Left lung (tissue), 4 donors: ENCODE measurements at regions not wholly inside any gene's neighbourhood (a gene's known extent, or its start where the extent isn't known, plus 50 kb on each side); places are given as distances from the start of the nearest gene placed in this dataset.

ENCODE experiments used
- ATAC-seq: fragments of 200-7000 bp; cut with Tn5 transposase; one replicate; pipeline ENCODE4 v1.9.1; 2020; ENCODE audit warnings: moderate library complexity
- DNase-seq, 4 donors: peaks; one replicate each; pipeline ENCODE4 v3.0.0-alpha.2; 2013 to 2020
- H3K27ac ChIP-seq, 2 donors: fragments of 200-600 bp; sonication (generic) in 1 of 2; one replicate each; pipeline versions ENCODE4 v1.5.0 to v1.8.0; 2020 to 2021
- H3K27me3 ChIP-seq, 2 donors: fragments of 200-600 bp; sonication (generic) in 1 of 2; one replicate each; pipeline versions ENCODE4 v1.5.0 to v1.8.0; 2020 to 2021
- H3K36me3 ChIP-seq, 2 donors: fragments of 200-600 bp; sonication (generic) in 1 of 2; one replicate each; pipeline versions ENCODE4 v1.5.0 to v1.8.0; 2020 to 2021
- H3K4me1 ChIP-seq, 2 donors: fragments of 200-600 bp; one replicate each; pipeline ENCODE4 v1.8.0; 2021
- H3K4me3 ChIP-seq, 2 donors: fragments of 200-600 bp; sonication (generic) in 1 of 2; one replicate each; pipeline versions ENCODE4 v1.5.0 to v1.8.0; 2020 to 2021; ENCODE audit warnings: mild to moderate bottlenecking in 1 of 2
- H3K9me3 ChIP-seq, 2 donors: fragments of 200-600 bp; sonication (generic) in 1 of 2; one replicate each; pipeline versions ENCODE4 v1.5.0 to v1.8.0; 2020 to 2021
- CTCF ChIP-seq, 2 donors: fragments of 200-600 bp; sonication (generic) in 1 of 2; IDR thresholded peaks; one replicate each; pipeline versions ENCODE4 v1.5.0 to v1.8.0; 2021; ENCODE audit warnings: antibody characterized with exemption in 2 of 2
- intact Hi-C, 2 donors: fragments of 100-400 bp; cut with DNase I; formaldehyde crosslinking; loops; one replicate each; pipeline versions ENCODE4 v1.11.2 to v1.14.2; 2022
- donor health status: DM: no; HTN: yes; CAD: no.
- donor health status: DM: no; HTN: no; CAD: no.

- Histone ChIP-seq H3K36me3 (no peaks in the 10 kb centered on the region), H3K4me1 (no peaks in the 10 kb centered on the region), H3K9me3 (no peaks in the 10 kb centered on the region), H3K27me3 (no peaks in the 10 kb centered on the region), H3K4me3 (no peak overlapping the region), H3K27ac (no peak overlapping the region)
- intact Hi-C loops: no loop called here
- DNase-seq: no peak
- no peak for ATAC-seq
- no peak for TF ChIP-seq CTCF (IDR thresholded peaks at IDR 0.05)
Observed at GRCh38 chr9:23302281-23302680, 523.8 kb downstream of the ELAVL2 start.

GRCh38 chr9:23306731-23307130 lies 519.3 kb downstream of the ELAVL2 start:
- no peaks in the 10 kb centered on the region for H3K27me3 ChIP-seq
- no peak overlapping the region for H3K4me3 ChIP-seq
- no peak for TF ChIP-seq CTCF (IDR thresholded peaks at IDR 0.05)
- H3K9me3 ChIP-seq: peaks cover 0 to 2% of the 10 kb centered on the region in 2 donors
- intact Hi-C loops: no loop called here
- ATAC-seq: no peak
- no peaks in the 10 kb centered on the region for H3K4me1 ChIP-seq
- no peak overlapping the region for H3K27ac ChIP-seq
- no peak for DNase-seq
- no peaks in the 10 kb centered on the region for H3K36me3 ChIP-seq

- intact Hi-C loops: no loop called here
- no peak for ATAC-seq
- Histone ChIP-seq H3K27me3 (no peaks in the 10 kb centered on the region), H3K9me3 (peaks cover 0 to 2% of the 10 kb centered on the region in 2 donors), H3K36me3 (no peaks in the 10 kb centered on the region), H3K27ac (no peak overlapping the region), H3K4me1 (no peaks in the 10 kb centered on the region), H3K4me3 (no peak overlapping the region)
- no peak for TF ChIP-seq CTCF (IDR thresholded peaks at IDR 0.05)
- no peak for DNase-seq
Observed at GRCh38 chr9:23307731-23308513, 518.1 kb downstream of the ELAVL2 start.

- ATAC-seq: no peak
- H3K36me3 ChIP-seq: no peaks in the 10 kb centered on the region
- no peak for TF ChIP-seq CTCF (IDR thresholded peaks at IDR 0.05)
- no peaks in the 10 kb centered on the region for H3K4me1 ChIP-seq
- no peak overlapping the region for H3K4me3 ChIP-seq
- intact Hi-C loops: no loop called here
- no peaks in the 10 kb centered on the region for H3K27me3 ChIP-seq
- peaks cover 0 to 2% of the 10 kb centered on the region in 2 donors for H3K9me3 ChIP-seq
- no peak for DNase-seq
- no peak overlapping the region for H3K27ac ChIP-seq
Observed at GRCh38 chr9:23309800-23310199, 516.2 kb downstream of the ELAVL2 start.

GRCh38 chr9:23314247-23314646 lies 511.8 kb downstream of the ELAVL2 start:
- Histone ChIP-seq H3K9me3 (no peaks in the 10 kb centered on the region), H3K4me1 (no peaks in the 10 kb centered on the region), H3K27me3 (no peaks in the 10 kb centered on the region), H3K4me3 (no peak overlapping the region), H3K27ac (no peak overlapping the region), H3K36me3 (no peaks in the 10 kb centered on the region)
- intact Hi-C loops: no loop called here
- no peak for ATAC-seq
- no peak for TF ChIP-seq CTCF (IDR thresholded peaks at IDR 0.05)
- no peak for DNase-seq
